ENCODE measurements at regions not wholly inside any gene's neighbourhood (a gene's known extent, or its start where the extent isn't known, plus 50 kb on each side); places are given as distances from the start of the nearest gene placed in this dataset.
"Not testable (repeated sequence)": the region's sequence is repeated elsewhere in the genome, so short reads cannot be mapped to it uniquely, and the experiment has no call there.

DNA sequence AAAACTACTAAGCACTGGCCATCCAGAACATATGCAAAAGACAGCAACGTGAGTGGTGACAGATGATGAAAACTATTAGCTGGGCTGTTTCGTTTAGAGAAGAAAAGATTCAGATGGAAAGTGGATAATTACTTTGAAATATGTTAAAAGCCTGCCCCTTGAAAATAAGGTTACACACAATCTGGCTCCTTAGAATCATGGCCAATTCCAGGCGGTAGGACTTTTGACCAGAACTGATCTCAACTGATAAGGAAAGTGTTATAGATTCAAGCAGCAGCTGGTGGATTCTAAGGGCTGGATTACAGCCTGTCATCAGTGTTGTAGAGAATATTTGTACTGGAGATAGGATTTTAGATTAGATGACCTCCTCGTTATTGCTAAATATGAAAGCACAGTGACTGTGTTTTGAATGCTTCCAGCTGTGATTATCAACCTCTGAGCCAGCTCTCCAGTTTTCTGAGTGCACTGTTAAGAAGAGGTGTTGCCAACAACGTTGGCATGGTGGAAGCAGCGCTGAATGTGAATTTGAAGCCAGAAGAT, 75.1 kb downstream of the KBTBD2 start:
- DNase-seq = not testable (repeated sequence)

DNA sequence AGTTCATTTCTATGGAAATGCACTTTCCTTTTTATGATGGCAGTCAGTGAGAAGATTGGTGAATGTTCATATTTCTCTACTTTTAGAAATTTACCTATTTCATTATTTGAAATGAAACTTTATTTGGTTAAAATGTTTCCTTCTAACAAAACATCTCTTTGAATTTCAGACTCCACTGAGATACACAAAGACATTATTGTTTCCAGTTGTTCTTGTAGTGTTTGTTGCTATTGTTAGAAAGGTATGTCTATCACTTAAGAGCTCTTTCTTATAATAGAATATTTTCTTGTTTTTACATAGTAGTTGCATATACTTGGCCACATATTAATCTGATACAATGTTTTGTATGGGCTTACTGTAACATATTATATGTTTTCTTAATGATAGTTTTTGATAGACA, 76.8 kb downstream of the KBTBD2 start:
- not testable (repeated sequence) for DNase-seq

DNA sequence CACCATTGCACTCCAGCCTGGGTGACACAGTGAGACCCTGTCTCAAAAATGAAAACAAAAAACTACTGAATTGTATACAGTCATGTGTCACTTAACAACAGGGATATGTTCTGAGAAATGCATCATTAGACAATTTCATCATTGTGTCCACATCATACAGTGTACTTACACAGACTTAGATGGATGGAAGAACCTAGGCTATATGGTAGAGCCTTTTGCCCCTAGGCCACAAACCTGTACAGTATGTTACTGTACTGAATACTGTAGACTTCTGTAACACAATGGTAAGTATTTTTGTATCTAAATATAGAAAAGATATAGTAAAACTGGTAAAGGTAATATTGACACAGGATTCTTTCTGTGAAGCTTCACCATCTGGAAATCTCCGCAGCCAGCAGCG, 81.7 kb downstream of the KBTBD2 start:
- DNase-seq = no peak

DNA sequence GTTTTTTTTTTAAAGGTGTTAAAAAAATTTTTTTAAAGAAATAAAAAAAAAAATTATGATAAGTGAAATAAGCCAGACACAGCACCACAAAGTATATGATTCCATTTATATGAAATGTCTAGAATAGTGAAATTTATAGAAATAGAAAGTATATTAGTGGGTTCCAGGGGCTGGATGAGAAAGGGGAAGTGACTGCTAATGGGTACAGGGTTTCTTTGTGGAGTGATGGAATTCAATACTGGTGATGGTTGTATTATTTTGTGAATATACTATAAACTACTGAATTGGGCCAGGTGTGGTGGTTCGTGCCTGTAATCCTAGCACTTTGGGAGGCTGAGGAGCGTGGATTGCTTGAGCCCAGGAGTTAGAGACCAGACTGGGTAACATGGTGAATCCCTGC, 82.2 kb downstream of the KBTBD2 start:
- DNase-seq = no peak

DNA sequence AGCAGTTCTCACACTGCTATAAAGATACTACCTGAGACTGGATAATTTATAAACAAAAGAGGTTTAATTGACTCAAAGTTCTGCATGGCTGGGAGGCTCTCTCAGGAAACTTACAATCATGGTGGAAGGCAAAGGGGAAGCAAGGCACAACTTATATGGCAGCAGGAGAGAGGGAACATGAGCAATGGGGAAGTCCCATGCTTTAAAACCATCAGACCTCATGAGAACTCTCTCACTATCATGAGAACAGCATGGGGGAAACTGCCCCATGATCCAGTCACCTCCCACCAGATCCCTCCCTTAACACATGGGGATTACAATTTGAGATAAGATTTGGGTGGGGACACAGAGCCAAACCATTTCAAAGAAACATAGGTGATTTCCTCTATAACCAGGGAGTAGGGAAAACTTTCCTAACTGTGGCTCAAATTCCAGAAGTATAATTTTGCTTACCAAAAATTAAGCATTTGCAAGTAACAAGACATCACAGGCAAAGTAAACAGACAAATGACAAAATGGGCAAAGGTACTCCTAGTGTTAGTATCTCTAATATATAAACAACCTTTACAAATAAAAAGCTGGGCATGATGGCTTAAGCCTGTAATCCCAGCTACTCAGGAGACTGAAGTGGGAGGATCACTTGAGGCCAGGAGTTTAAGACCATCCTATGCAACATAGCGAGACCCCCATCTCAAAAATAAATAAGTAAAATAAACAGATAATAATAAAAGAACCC, 88.0 kb downstream of the KBTBD2 start:
- DNase-seq = no peak

DNA sequence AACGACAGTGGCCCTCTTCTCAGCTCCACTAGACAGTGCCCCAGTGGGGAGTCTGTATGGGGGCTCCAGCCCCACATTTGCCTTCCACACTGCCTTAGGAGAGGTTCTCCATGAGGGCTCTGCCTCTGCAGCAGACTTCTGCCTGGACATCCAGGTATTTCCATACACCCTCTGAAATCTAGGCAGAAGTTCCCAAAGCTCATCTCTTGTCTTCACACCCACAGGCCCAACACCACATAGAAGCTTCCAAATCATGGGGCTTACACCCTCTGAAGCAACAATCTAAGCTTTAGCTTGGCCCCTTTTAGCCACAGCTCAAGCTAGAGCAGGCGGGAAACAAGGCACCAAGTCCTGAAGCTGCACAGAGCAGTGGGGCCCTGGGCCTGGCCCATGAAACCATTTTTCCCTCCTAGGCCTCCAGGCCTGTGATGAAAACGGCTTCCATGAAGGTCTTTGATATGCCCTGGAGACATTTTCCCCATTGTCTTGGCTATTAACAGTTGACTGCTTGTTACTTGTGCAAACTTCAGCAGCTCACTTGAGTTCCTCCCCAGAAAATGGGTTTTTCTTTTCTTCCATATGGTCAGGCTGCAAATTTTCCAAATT, 89.2 kb downstream of the KBTBD2 start:
- DNase-seq = no peak

DNA sequence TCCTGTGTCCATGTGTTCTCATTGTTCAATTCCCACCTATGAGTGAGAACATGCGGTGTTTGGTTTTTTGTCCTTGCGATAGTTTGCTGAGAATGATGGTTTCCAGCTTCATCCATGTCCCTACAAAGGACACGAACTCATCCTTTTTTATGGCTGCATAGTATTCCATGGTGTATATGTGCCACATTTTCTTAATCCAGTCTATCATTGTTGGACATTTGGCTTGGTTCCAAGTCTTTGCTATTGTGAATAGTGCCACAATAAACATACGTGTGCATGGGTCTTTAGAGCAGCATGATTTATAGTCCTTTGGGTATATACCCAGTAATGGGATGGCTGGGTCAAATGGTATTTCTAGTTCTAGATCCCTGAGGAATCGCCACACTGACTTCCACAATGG, 98.5 kb downstream of the KBTBD2 start:
- not testable (repeated sequence) for DNase-seq

DNA sequence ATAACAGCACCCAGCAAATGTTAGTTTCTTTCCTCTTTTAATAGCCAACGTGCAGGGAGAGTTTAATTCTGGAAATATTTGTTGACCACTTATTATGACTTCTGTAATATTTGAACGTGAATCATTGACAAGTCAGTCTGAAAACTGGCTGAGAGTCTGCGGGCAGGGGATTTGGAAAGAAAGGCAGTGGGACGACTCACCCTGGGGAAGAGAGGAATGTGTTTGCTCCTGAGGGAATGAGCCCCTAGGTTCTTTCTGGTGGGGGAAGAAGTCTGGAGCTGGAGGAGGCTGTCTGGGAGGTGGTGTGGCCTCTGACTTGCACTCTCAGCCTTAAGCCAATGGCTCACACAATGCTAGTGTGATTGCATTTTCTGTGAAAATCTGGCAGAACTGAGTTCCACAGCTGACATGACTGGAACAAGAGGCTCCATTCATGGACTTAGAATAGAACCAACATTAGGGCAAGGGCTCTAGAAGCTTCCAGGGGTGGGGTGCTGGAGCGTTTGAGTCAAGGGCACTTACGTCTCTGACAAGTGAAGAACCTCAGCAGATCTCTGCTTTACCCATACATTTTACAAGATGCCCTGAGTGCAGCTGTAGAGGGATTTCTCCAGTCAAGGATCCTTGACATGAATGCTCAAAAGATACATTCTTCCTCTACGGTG, 100.7 kb downstream of the KBTBD2 start:
- DNase-seq = not testable (repeated sequence)

DNA sequence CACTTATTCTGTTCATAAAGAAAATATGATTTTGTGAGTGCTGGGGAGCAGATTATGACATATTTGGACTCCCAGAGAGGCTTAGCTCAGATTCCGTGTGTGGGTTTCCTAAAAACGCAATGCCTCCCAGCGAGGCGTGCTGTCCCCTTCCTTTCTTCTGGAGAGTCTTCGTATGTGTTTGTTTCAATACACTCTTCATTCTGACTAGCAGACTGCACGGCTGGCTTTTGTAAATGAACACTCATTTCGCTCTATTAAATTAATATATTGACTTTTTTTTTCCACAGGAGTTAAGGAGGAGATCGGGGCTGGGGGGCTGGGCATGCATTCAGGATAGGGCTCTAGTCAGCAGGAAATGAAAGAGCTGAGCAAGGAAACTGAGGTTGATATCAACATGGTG, 102.3 kb downstream of the KBTBD2 start:
- not testable (repeated sequence) for DNase-seq

DNA sequence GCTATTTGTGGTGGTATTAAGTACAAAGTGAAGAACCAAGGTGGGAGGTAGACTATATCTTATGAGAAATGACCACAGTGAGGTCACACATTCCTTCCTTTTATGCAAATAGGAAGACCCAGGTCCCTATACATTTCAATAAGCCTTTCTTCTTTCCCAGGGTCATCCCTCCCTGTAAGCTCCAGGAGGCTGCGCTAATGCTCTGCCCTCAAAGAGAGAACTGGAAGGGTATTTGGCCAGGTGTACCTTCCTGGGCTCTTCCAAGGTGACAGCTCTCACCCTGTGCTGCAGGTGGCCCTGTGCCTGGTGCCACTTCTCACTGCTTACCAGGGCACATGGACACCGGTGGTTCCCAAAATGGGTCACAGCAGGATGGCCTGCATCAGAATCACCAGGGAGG, 103.4 kb downstream of the KBTBD2 start:
- not testable (repeated sequence) for DNase-seq

DNA sequence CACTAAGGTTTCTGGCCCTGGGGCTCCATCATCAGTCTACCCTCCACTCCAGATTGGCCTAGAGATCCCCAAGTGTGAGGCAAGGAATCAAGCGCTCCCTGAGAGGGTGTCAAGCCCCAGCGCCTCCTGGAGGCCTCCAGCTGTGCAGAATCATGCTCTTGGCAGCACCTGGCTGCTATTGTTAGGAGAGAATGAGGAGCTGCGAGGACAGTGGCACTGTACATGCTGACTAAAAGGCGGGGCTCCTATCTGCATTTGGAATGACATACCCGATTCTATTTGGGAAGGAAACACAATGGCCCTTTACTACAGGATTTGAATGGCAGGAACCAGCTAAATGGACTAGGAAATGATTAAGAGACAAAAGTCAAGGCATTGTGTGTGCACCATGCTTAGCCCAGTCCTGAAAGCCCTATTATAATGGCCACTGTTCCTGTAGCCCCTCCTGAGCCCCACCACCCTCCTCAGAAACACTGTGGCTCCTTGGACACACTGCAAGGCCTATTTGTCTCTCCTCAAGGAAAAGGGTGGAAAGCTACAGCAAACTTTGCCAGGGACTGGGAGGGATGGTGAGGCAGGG, 106.1 kb downstream of the KBTBD2 start:
- DNase-seq = not testable (repeated sequence)

DNA sequence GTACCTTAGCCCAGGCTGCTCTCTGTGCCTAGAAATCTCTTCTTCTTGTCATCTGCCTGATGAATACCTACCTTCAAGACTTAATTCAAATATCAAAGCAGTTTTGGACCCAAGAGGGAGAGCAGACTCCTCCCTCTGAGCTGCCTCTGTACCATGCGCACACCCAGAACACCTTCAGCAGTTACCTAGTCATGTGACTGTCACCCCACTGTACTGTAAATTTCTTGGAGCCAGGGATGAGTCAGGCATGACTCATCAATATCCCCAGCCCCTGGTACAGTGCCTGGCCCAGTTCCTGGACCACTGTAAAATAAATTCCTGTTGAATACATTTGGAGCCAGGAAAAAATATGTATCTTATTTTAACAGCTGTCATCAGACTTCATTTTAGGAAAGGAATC, 111.7 kb downstream of the KBTBD2 start:
- DNase-seq = not testable (repeated sequence)

DNA sequence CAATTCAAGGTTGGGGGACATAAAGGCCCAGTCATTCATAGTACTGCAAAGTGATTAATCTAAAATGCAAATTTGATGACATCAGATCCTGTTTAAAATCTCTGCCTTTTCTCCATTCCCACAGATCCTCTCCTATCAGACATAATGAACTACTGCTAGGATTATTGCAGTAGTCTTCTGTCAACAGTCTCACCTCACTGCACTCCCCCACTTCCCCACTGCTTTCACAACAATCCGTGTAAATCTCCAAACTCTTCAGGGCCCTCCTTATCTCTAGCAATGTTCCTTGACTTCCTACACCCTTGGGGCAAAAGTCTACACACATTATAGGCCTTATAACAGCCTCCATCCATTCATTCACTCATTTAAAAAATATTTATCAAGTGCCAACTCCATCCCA, 112.4 kb downstream of the KBTBD2 start:
- no peak for DNase-seq

DNA sequence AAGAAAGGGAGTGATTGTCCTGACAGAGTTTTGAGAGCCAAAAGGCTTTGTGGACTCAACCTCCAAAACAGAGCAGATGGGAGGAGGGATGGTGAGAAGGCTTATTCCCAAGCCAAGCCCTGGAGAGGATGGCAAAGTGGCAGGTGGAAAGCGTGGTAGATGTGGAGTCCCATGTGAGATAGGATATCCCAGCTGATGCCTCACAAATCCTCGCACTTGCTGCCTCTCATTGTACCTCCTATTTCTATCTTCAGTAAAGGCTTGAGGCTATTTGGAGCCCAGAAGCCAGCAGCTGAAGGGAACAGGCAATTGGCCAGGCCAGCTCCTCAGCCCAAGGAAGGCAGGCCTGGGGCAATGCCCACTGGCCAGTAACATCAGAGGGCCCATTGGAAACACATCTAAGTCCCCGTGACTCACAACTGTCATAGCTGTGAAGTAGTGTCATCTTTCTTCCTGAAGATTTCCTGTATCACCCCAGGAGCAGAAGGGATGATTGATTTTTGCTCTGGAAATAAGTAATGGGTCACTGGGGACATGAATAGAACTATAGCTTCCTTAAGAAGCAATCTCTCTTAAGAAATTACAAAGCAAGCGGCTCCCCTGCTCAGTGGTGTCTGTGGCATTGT, 114.4 kb downstream of the KBTBD2 start:
- DNase-seq = not testable (repeated sequence)

DNA sequence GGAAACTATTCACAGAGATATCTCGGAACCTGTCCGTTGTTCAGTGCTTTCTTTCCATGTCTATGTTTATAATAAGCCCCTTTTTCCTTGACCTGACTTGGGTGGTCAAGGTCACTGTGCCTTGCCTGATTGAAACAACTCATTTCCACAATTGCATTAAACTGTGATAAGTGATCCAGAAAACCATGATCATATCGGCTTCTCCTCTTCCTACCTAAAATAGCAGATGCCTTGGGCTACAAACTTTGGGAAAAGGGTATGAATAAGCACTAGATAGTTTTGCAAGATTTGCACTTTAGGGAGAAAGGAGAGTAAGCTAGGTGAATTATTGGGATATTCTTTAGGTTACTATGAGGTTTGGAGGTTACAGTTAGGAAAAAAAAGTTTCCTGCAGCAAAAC, 115.2 kb downstream of the KBTBD2 start:
- not testable (repeated sequence) for DNase-seq

DNA sequence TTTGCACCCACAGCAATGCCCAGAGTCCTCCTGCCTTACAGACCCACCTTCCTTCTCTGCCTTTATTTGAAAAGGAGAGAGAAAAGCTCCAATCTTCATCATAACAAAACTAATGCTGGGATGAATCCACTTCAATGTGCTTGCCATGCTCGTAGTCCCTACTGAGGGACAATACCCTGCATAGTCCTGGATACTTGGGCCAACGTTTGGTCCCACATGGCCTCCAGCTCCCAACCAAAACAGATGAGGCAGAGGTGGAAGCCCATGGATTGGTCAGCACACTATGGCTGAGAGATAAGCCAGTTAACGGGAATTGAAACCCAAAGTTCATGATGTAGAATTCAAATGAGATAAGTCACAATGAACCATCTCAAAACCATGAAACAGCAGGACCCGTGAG, 115.8 kb downstream of the KBTBD2 start:
- not testable (repeated sequence) for DNase-seq

DNA sequence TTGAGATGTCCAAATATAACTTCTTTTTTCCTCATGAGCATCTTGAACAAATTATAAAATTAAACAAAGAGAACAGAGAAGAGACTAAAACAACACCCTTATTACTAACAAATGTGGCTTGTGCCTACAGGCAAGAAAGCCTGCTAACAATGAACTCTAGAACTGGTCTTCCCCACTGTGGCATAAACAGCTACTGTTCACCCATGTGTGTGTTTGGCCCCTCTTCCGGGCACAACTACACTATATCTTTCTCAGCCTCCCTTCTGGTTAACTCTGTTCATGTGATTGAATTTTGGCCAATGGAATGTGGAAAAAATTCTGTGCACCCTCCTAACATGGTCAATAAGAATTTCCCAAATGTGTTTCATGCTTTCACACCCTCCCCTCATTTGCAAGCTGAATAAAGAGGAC, 117.0 kb downstream of the KBTBD2 start:
- no peak for DNase-seq

DNA sequence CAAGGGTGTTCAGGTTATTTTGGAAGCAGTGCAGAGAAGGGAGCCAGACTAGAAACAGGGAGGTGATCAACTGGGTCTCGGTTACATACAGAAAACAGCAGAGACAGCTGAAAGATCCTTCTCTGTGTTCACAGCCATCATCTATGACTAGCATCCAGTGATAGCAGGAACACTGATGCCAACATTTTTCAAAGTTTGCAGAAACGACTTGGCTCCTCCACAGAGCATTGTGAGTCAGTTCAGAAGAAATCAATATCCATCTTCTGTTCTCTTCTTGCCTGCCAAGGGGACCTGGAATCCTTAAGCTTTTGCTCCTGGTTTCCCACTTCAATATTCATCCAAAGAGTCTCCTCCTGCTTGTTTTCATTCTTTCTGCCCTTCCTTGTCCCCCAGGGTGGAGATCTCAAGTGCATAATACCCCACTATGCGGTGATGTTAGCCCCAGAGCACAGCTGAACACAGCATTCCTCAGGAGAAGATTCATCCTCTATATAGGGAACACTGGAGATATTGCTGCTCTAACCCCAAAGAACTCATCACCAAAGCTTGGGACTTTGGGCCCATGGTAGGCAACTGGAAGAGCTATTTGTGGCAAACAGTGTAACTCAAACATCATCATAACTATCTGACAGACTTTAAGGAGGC, 122.6 kb downstream of the KBTBD2 start:
- not testable (repeated sequence) for DNase-seq

DNA sequence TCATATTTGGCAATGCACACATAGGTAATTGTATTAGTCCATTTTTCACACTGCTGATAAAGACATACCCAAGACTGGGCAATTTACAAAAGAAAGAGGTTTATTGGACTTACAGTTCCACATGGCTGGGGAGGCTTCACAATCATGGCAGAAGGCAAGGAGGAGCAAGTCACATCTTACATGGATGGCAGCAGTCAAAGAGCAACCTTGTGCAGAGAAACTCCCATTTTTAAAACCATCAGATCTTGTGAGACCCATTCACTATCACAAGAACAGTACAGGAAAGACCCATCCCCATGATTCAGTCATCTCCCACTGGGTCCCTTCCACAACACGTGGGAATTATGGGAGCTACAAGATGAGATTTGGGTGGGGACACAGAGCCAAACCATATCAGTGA, 123.2 kb downstream of the KBTBD2 start:
- not testable (repeated sequence) for DNase-seq

DNA sequence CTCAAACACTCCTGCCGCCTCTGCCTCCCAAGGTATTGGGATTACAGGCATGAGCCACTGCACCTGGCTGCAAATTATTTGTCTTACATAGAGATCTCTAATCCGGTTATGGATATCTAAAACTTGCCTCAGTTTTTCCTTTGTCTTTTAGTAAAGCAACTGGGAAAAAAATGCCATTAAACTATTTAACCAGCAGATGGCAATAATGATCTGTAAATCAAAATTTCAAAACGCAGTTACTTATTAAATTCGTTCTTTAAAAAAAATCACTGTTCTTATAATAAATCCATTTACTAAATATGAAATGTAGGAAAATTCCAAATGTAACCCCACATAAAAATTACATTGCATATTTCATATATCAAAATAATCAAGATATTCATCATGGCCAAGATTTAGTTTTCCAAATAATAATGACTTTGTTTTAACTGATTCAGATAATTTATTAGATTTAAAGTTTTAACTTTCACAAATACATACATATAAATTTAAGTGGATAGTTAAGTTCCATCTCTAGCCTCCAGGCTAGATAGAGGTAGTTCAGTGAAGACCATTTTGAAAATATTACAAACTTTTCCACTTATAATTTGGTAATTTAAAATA, 125.8 kb downstream of the KBTBD2 start:
- DNase-seq = not testable (repeated sequence)

DNA sequence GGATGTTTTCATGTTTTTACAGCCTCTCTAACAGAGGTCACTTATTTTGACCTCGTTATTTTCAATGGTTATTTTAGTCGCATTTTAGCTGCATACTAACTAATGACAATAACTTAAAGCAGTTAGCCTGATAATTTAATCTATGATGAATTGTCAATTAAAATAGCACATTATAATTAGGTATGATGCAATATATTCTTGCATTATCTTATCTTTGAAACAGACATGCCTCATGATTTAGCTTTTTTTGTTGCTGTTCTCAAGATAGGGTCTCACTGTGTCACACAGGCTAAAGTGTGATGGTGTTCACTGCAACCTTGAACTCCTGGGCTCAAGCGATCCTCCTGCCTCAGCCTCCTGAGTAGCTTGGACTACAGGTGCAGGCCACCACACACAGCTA, 126.4 kb downstream of the KBTBD2 start:
- DNase-seq = no peak

DNA sequence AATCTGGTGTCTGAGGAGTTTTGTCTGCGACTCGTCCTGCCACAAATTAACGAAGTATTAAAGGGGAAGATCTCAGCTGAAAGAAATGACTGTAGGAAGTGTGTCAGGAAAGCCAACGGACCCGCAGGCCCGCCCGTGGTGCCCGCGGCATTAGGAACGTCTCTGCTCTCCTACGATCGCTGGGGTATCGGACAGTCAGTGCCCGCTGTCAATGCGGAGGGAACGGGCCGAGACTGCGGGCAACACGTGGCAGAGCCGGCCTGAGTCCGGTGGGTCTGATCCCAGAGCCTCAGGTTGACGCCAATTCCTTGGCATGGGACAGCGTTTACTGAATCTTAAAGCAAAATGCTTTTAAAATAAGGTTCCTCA, 128.7 kb downstream of the KBTBD2 start:
- DNase-seq = no peak
